Osteoblast (primary cell): ENCODE measurements at regions not wholly inside any gene's neighbourhood (a gene's known extent, or its start where the extent isn't known, plus 50 kb on each side); places are given as distances from the start of the nearest gene placed in this dataset.

Experiments
- DNase-seq: peaks from one replicate; pipeline ENCODE4 v3.0.0; 2011; ENCODE audit warnings: low spot score, mixed read lengths; ENCODE audit not compliant: insufficient read length; ENCODE audit errors: missing footprints
- H2AFZ ChIP-seq: 2 replicates; pipeline ENCODE4 v1.6.0; 2011; ENCODE audit warnings: mild to moderate bottlenecking, low read length
- H3K27ac ChIP-seq: 2 replicates; pipeline ENCODE4 v1.5.1; 2011; ENCODE audit warnings: mild to moderate bottlenecking, low read depth, low read length, moderate library complexity
- H3K27me3 ChIP-seq: 2 replicates; pipeline ENCODE4 v1.6.0; 2012; ENCODE audit warnings: mild to moderate bottlenecking, control low read depth, inconsistent platforms, low read length, moderate library complexity; ENCODE audit not compliant: insufficient read depth
- H3K36me3 ChIP-seq: 2 replicates; pipeline ENCODE4 v1.5.1; 2011; ENCODE audit warnings: mild to moderate bottlenecking, low read length, control low read depth, moderate library complexity; ENCODE audit not compliant: insufficient read depth
- H3K4me1 ChIP-seq: 2 replicates; pipeline ENCODE4 v1.5.1; 2011; ENCODE audit warnings: mild to moderate bottlenecking, low read length, control low read depth, moderate library complexity; ENCODE audit not compliant: insufficient read depth
- H3K4me2 ChIP-seq: 2 replicates; pipeline ENCODE4 v1.6.0; 2011; ENCODE audit warnings: mild to moderate bottlenecking, low read length; ENCODE audit not compliant: insufficient read depth
- H3K4me3 ChIP-seq: fragments of 200-600 bp; sonication (generic); 3 replicates; pipeline ENCODE4 v1.5.1; 2012; ENCODE audit warnings: mild to moderate bottlenecking, low read length, inconsistent platforms; ENCODE audit not compliant: insufficient read depth
- H3K79me2 ChIP-seq: 2 replicates; pipeline ENCODE4 v1.6.0; 2012; ENCODE audit warnings: mild to moderate bottlenecking, low read length, control low read depth, inconsistent platforms; ENCODE audit not compliant: insufficient read depth
- H3K9me3 ChIP-seq: 2 replicates; pipeline ENCODE4 v1.5.1; 2011; ENCODE audit warnings: low read depth, low read length, control low read depth
- H4K20me1 ChIP-seq: 2 replicates; pipeline ENCODE4 v1.6.0; 2012; ENCODE audit warnings: mild to moderate bottlenecking, low read length, control low read depth; ENCODE audit not compliant: insufficient read depth
- TF ChIP-seq, protein P1 (sequence below): IDR thresholded peaks from 2 replicates; pipeline ENCODE4 v1.5.1; 2011; ENCODE audit warnings: mild to moderate bottlenecking, low read depth, low read length, moderate library complexity; ENCODE audit errors: extremely low read depth

DNA sequence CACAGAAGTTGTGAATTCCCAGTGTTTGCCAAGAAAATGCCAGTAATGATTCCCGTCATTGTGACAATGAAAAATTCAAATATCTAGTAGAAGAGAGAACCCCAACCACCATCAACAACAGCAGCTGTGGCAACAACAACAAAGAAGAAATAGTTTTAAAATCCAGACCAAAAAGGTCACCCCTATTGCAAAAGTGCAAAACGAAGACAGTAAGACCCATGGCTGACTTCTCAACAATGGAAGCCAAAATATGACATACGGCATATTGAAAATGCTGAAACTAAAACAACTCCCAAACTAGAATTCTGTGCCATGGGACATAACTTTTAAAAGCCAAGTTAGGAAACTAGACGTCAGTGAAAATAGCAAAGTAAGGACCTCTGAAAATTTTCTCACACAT is 270.6 kb downstream of the IRX2 start:
- Histone ChIP-seq H3K27ac (no peak overlapping the region), H3K27me3 (no peaks in the 10 kb centered on the region), H3K4me2 (no peak overlapping the region), H3K79me2 (no peaks in the 10 kb centered on the region), H4K20me1 (no peaks in the 10 kb centered on the region), H3K4me1 (no peaks in the 10 kb centered on the region), H3K36me3 (no peaks in the 10 kb centered on the region), H3K9me3 (peaks cover 2% of the 10 kb centered on the region), H3K4me3 (no peak overlapping the region), H2AFZ (no peak overlapping the region)
- no peak for DNase-seq
- TF ChIP-seq, protein P1, sequence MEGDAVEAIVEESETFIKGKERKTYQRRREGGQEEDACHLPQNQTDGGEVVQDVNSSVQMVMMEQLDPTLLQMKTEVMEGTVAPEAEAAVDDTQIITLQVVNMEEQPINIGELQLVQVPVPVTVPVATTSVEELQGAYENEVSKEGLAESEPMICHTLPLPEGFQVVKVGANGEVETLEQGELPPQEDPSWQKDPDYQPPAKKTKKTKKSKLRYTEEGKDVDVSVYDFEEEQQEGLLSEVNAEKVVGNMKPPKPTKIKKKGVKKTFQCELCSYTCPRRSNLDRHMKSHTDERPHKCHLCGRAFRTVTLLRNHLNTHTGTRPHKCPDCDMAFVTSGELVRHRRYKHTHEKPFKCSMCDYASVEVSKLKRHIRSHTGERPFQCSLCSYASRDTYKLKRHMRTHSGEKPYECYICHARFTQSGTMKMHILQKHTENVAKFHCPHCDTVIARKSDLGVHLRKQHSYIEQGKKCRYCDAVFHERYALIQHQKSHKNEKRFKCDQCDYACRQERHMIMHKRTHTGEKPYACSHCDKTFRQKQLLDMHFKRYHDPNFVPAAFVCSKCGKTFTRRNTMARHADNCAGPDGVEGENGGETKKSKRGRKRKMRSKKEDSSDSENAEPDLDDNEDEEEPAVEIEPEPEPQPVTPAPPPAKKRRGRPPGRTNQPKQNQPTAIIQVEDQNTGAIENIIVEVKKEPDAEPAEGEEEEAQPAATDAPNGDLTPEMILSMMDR = no peak

DNA sequence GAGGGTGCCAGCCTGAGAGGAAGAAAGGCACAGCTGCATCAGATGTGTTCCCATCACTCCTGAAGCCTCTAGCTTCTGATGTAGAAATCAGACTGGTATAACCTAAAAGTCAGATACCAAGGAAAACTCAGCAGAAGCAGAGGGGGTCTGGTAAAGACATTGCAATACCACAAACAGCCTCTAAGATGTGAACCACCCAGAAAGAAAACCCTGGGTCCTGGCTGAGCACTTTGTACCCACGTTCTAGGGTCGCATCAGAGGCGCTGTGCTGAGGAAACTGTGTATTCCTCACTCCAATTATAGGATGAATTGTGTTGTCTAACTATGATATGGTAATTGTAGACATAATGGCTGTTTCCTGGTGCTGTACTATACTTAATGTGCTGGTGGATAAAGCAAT is 275.6 kb downstream of the IRX2 start:
- no peak overlapping the region for H3K27ac ChIP-seq
- no peaks in the 10 kb centered on the region for H3K36me3 ChIP-seq
- H3K4me3 ChIP-seq = no peak overlapping the region
- no peaks in the 10 kb centered on the region for H4K20me1 ChIP-seq
- no peaks in the 10 kb centered on the region for H3K4me1 ChIP-seq
- H3K9me3 ChIP-seq = no peaks in the 10 kb centered on the region
- H3K27me3 ChIP-seq = no peaks in the 10 kb centered on the region
- no peaks in the 10 kb centered on the region for H3K79me2 ChIP-seq
- H2AFZ ChIP-seq = no peak overlapping the region
- no peak for DNase-seq
- TF ChIP-seq, protein P1 = no peak
- H3K4me2 ChIP-seq = no peak overlapping the region

DNA sequence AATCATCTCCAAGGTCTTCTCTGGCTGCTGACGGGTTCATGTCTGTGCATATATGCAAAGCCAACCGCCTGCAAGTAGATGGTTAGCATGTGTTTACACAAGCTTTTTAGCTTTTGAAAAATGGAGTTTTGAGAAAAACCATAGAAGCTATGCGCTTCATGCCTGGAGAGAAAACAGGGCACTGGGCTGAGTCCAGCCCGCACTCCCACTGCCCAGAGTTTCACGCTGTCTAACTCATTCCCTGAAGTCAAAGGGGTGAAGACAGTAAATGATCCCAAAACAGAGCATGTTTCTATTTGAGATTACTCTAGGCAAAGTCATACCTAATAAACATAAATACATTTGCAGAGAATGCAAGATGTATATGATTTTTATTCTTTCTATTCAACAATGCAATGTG is 278.8 kb downstream of the IRX2 start:
- Histone ChIP-seq H3K27ac (no peak overlapping the region), H3K4me3 (no peak overlapping the region), H2AFZ (no peak overlapping the region), H3K36me3 (no peaks in the 10 kb centered on the region), H3K79me2 (no peaks in the 10 kb centered on the region), H3K9me3 (peaks cover 2% of the 10 kb centered on the region), H3K27me3 (no peaks in the 10 kb centered on the region), H3K4me2 (no peak overlapping the region), H4K20me1 (no peaks in the 10 kb centered on the region), H3K4me1 (no peaks in the 10 kb centered on the region)
- TF ChIP-seq, protein P1 = no peak
- DNase-seq = no peak

DNA sequence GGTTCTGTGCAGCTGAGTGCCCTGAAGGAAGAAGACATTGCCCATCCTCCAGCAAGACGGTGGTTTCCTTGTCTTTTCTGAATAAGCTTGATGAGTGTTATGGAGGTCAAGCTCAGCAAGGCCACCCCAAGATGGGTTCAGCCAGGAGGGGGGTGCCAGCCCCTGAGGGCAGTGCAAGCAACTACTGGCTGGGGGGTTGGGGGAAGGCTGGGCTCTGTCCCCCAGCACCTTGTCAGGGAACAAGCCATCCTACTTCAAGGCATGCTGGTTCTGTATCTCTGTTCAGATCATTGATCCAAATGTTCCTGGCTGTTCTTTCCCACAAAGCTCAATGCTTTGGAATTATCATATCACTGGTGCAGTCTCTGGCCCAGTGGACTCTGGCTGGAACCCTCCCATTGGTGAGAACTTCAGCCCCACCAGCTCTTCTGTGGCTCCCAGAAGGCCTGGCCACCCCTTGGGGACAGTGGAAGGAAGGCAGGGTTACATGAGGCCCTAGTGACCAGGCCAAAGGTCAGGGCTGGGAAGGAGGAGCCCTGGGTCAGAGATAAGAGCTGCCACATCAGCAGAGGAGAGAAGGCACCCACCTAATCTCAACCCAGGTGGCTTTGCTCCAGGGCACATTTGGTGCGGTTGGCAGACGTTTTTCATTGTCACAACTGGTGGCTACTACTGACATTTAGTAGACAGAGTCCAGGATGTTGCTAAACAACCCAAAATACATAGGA is 280.2 kb downstream of the IRX2 start:
- Histone ChIP-seq H3K9me3 (peaks cover 2% of the 10 kb centered on the region), H3K79me2 (no peaks in the 10 kb centered on the region), H2AFZ (no peak overlapping the region), H4K20me1 (no peaks in the 10 kb centered on the region), H3K4me1 (no peaks in the 10 kb centered on the region), H3K4me2 (no peak overlapping the region), H3K4me3 (no peak overlapping the region), H3K27me3 (no peaks in the 10 kb centered on the region), H3K36me3 (no peaks in the 10 kb centered on the region), H3K27ac (no peak overlapping the region)
- DNase-seq = no peak
- TF ChIP-seq, protein P1 = no peak
